A549 (cell line): ENCODE measurements at regions not wholly inside any gene's neighbourhood (a gene's known extent, or its start where the extent isn't known, plus 50 kb on each side); places are given as distances from the start of the nearest gene placed in this dataset.

Experiments
- ATAC-seq, 2 experiments: fragments of 200-7000 bp in 1 of 2; fragments of >200 bp in 1 of 2; cut with Nextera tagmentation in 1 of 2; cut with Tn5 transposase in 1 of 2; 3 replicates each; pipeline versions ENCODE4 v1.8.0 to v1.9.1; 2018 to 2020; ENCODE audit warnings: mild to moderate bottlenecking in 1 of 2, moderate library complexity in 1 of 2
- CTCF ChIA-PET: fragments of 300-600 bp; sonication (Branson Sonifier 250); formaldehyde crosslinking; extraction: SDS; loops from one replicate; lab custom pipeline; 2021; ENCODE audit warnings: antibody characterized with exemption, inconsistent platforms; lab: Yijun Ruan, JAX
- POLR2A ChIA-PET: fragments of 350-600 bp; formaldehyde crosslinking; extraction: SDS; loops from one replicate; lab custom pipeline; 2021; ENCODE audit warnings: antibody characterized with exemption, inconsistent platforms; lab: Yijun Ruan, JAX
- DNase-seq, 2 experiments: peaks; one replicate each; pipeline versions ENCODE4 v3.0.0 to v3.0.0-alpha.2; 2011 to 2016; ENCODE audit warnings: low read depth in 1 of 2, low spot score in 1 of 2
- FAIRE-seq: peaks from 2 replicates; lab custom pipeline; 2011; peaks lifted over from hg19 to GRCh38; lab: Jason Lieb, UNC
- H3K27ac ChIP-seq, 2 experiments: fragments of >200 bp; sonication (Bioruptor Twin); formaldehyde crosslinking; 3 replicates each; pipeline ENCODE4 v1.5.1; 2016 to 2017
- H3K4me1 ChIP-seq: fragments of >200 bp; sonication (Bioruptor Twin); formaldehyde crosslinking; 3 replicates; pipeline ENCODE4 v1.6.1; 2016
- H3K4me2 ChIP-seq: fragments of >200 bp; sonication (Bioruptor Twin); formaldehyde crosslinking; 3 replicates; pipeline ENCODE4 v1.6.1; 2016
- H3K4me3 ChIP-seq: fragments of >200 bp; sonication (Bioruptor Twin); formaldehyde crosslinking; 3 replicates; pipeline ENCODE4 v1.5.1; 2016
- H3K9me3 ChIP-seq: fragments of >200 bp; sonication (Bioruptor Twin); formaldehyde crosslinking; 3 replicates; pipeline ENCODE4 v1.6.1; 2016
- BHLHE40 ChIP-seq: IDR thresholded peaks from 2 replicates; pipeline ENCODE4 v1.6.1; 2012; ENCODE audit warnings: low read depth, low read length, inconsistent platforms
- CEBPB ChIP-seq, 2 experiments: fragments of >200 bp in 1 of 2; sonication (Bioruptor Twin) in 1 of 2; formaldehyde crosslinking in 1 of 2; IDR thresholded peaks; 2 replicates each; pipeline ENCODE4 v1.6.1; 2012 to 2016
- CHD2 ChIP-seq: fragments of 150-350 bp; IDR thresholded peaks from 2 replicates; pipeline ENCODE4 v1.6.1; 2014; ENCODE audit warnings: low read length; ENCODE audit not compliant: partially characterized antibody
- CTCF ChIP-seq: fragments of >200 bp; sonication (Bioruptor Twin); formaldehyde crosslinking; IDR thresholded peaks from 3 replicates; pipeline ENCODE4 v1.5.1; 2016
- E2F6 ChIP-seq: IDR thresholded peaks from 2 replicates; pipeline ENCODE4 v1.6.1; 2012; ENCODE audit warnings: low read depth, borderline replicate concordance
- EHF ChIP-seq: fragments of 250-450 bp; sonication (Bioruptor Pico); IDR thresholded peaks from 2 replicates; pipeline ENCODE4 v1.5.0; 2020; ENCODE audit warnings: mild to moderate bottlenecking
- FOXS1 ChIP-seq: fragments of 250-450 bp; sonication (Bioruptor Pico); IDR thresholded peaks from 2 replicates; pipeline ENCODE4 v1.5.0; 2020; ENCODE audit warnings: mild to moderate bottlenecking, moderate library complexity
- HOXA7 ChIP-seq: fragments of 250-450 bp; sonication (Bioruptor Pico); IDR thresholded peaks from 2 replicates; pipeline ENCODE4 v1.5.0; 2020; ENCODE audit warnings: mild to moderate bottlenecking, moderate library complexity
- JUNB ChIP-seq: fragments of >200 bp; sonication (Bioruptor Twin); formaldehyde crosslinking; IDR thresholded peaks from 2 replicates; pipeline ENCODE4 v1.6.1; 2016
- MAZ ChIP-seq: fragments of 150-350 bp; IDR thresholded peaks from 2 replicates; pipeline ENCODE4 v1.6.1; 2014; ENCODE audit warnings: antibody characterized with exemption, low read depth, low read length, borderline replicate concordance
- MYC ChIP-seq: IDR thresholded peaks from 2 replicates; pipeline ENCODE4 v1.6.1; 2012; ENCODE audit warnings: mild to moderate bottlenecking, inconsistent platforms, low read length, improper control_type of control experiment, borderline replicate concordance
- NFE2L2 ChIP-seq: fragments of 150-350 bp; conservative IDR thresholded peaks from 2 replicates; pipeline ENCODE4 v1.6.1; 2014; ENCODE audit warnings: low read length
- POLR2A ChIP-seq: IDR thresholded peaks from 2 replicates; pipeline ENCODE4 v1.6.1; 2012; ENCODE audit warnings: mild to moderate bottlenecking, low read length
- RARB ChIP-seq: fragments of 250-450 bp; sonication (Bioruptor Pico); IDR thresholded peaks from 2 replicates; pipeline ENCODE4 v1.8.0; 2021; ENCODE audit warnings: mild to moderate bottlenecking, moderate library complexity
- SMC3 ChIP-seq: fragments of >200 bp; sonication (Bioruptor Twin); formaldehyde crosslinking; IDR thresholded peaks from 3 replicates; pipeline ENCODE4 v1.6.1; 2018; ENCODE audit warnings: inconsistent platforms
- TFCP2L1 ChIP-seq: fragments of 250-450 bp; sonication (Bioruptor Pico); IDR thresholded peaks from 2 replicates; pipeline ENCODE4 v1.5.0; 2021; ENCODE audit warnings: mild to moderate bottlenecking
- USF2 ChIP-seq: fragments of 450-650 bp; IDR thresholded peaks from 2 replicates; pipeline ENCODE4 v1.6.1; 2014; ENCODE audit warnings: antibody characterized with exemption
- ZC3H11A ChIP-seq: fragments of 450-650 bp; IDR thresholded peaks from 2 replicates; pipeline ENCODE4 v1.6.1; 2014; ENCODE audit warnings: antibody characterized with exemption, mild to moderate bottlenecking
- ZFP36 ChIP-seq: fragments of 450-650 bp; IDR thresholded peaks from 2 replicates; pipeline ENCODE4 v1.6.1; 2014; ENCODE audit warnings: borderline replicate concordance; ENCODE audit not compliant: partially characterized antibody
- WGBS: methylation state at CpG from one replicate; pipeline ENCODE4 v1.1.6; 2017; ENCODE audit errors: missing lambda C conversion rate; 5-methylcytosine and 5-hydroxymethylcytosine counted together

- TF ChIP-seq JUNB (no peak), NFE2L2 (no peak), BHLHE40 (no peak), CEBPB (IDR thresholded peaks at IDR 0.05) (peak in 1 of 2 experiments; percentile 14; a peak in 1 of 4 replicates), POLR2A (no peak), ZFP36 (peak; percentile 32), MAZ (no peak), USF2 (no peak), E2F6 (no peak), MYC (no peak), EHF (no peak), RARB (CRISPR knock-in tag) (no peak), CTCF (no peak), CHD2 (no peak), SMC3 (no peak)
- Histone ChIP-seq H3K4me2 (peak overlapping the region; percentile 37), H3K9me3 (no peaks in the 10 kb centered on the region), H3K4me1 (peaks cover 11% of the 10 kb centered on the region; the same call in 2 of the 3 replicates), H3K27ac (no peak overlapping the region), H3K4me3 (no peak overlapping the region)
- peak in 1 of 2 experiments; percentile 54 for DNase-seq
- ATAC-seq: peak; percentile 62 to 74; a peak in 5 of 6 replicates
- no peak for FAIRE-seq
- ChIA-PET CTCF (interaction anchor here (1.1 to 2.0 kb wide), 2 partner anchors 10 to 619 kb away, joined by 3 to 6 read pairs; no protein-coding TSS in a partner anchor), POLR2A (no interaction called here)
- WGBS: 12% methylated on average over 11 of the region's 11 CpGs
These were observed 269.7 kb downstream of the TTC6 start for GRCh38 chr14:37864861-37865718.

GRCh38 chr14:37865719-37866549 lies 270.5 kb downstream of the TTC6 start:
- CTCF ChIA-PET: interaction anchor here (1.1 to 2.0 kb wide), 2 partner anchors 9 to 620 kb away, joined by 3 to 6 read pairs; no protein-coding TSS in a partner anchor
- TF ChIP-seq CHD2 (no peak), TFCP2L1 (CRISPR knock-in tag) (no peak), HOXA7 (no peak), ZC3H11A (no peak), FOXS1 (CRISPR knock-in tag) (no peak)
- DNase-seq (no peak), FAIRE-seq (no peak), ATAC-seq (no peak)
- Histone ChIP-seq H3K4me3 (no peak overlapping the region), H3K4me2 (peak overlapping the region; percentile 37), H3K27ac (no peak overlapping the region), H3K4me1 (peaks cover 17% of the 10 kb centered on the region; the same call in 2 of the 3 replicates), H3K9me3 (no peaks in the 10 kb centered on the region)
- POLR2A ChIA-PET: no interaction called here
- 70% methylated on average over 4 of the region's 4 CpGs for WGBS
